ENCODE measurements at regions not wholly inside any gene's neighbourhood (a gene's known extent, or its start where the extent isn't known, plus 50 kb on each side); places are given as distances from the start of the nearest gene placed in this dataset.

- TF ChIP-seq CTCF (conservative IDR thresholded peaks at IDR 0.05; ENCODE audit: low read depth, low read length) (no peak), EZH2 (IDR thresholded peaks at IDR 0.05; ENCODE audit: low read length, unreplicated experiment) (no peak)
Observed at GRCh38 chr2:20541651-20542050, 94.8 kb downstream of the RHOB start.

All from PC-3 (cell line).